ENCODE measurements at regions not wholly inside any gene's neighbourhood (a gene's known extent, or its start where the extent isn't known, plus 50 kb on each side); places are given as distances from the start of the nearest gene placed in this dataset.

- TF ChIP-seq POLR2AphosphoS5 (IDR thresholded peaks at IDR 0.05) (no peak), CTCF (IDR thresholded peaks at IDR 0.05) (no peak)
These were observed 78.3 kb downstream of the CLDN34 start for GRCh38 chrX:10045327-10046000.
